Activated CD8-positive, alpha-beta T cell treated with anti-CD3 and anti-CD28 coated beads for 36 hours (primary cell): ENCODE measurements at regions not wholly inside any gene's neighbourhood (a gene's known extent, or its start where the extent isn't known, plus 50 kb on each side); places are given as distances from the start of the nearest gene placed in this dataset.

Experiments
- ATAC-seq: fragments of 200-7000 bp; cut with Tn5 transposase; one replicate; pipeline ENCODE4 v1.10.0; 2021; ENCODE audit warnings: mild to moderate bottlenecking, moderate library complexity
- CTCF ChIA-PET: fragments of 350-600 bp; sonication (Branson Sonifier 250); formaldehyde crosslinking; loops from one replicate; lab custom pipeline; 2021; ENCODE audit warnings: antibody characterized with exemption; lab: Charles Lee
- POLR2A ChIA-PET: fragments of 350-600 bp; sonication (Branson Sonifier 250); formaldehyde crosslinking; loops from one replicate; lab custom pipeline; 2021; ENCODE audit warnings: antibody characterized with exemption; lab: Charles Lee
- DNase-seq: peaks from one replicate; pipeline ENCODE4 v3.0.0-alpha.2; 2020
- H3K27ac Mint-ChIP-seq: one replicate; pipeline ENCODE4 v1.8.0; 2021; ENCODE audit warnings: mild to moderate bottlenecking, mixed read lengths
- H3K27me3 Mint-ChIP-seq: one replicate; pipeline ENCODE4 v1.8.0; 2021; ENCODE audit warnings: mixed read lengths
- H3K36me3 Mint-ChIP-seq: one replicate; pipeline ENCODE4 v1.8.0; 2021; ENCODE audit warnings: low read depth, mixed read lengths
- H3K4me1 Mint-ChIP-seq: one replicate; pipeline ENCODE4 v1.8.0; 2021; ENCODE audit warnings: low read depth, mixed read lengths
- H3K4me3 Mint-ChIP-seq: one replicate; pipeline ENCODE4 v1.8.0; 2021; ENCODE audit warnings: mild to moderate bottlenecking, moderate library complexity, mixed read lengths
- H3K9me3 Mint-ChIP-seq: one replicate; pipeline ENCODE4 v1.8.0; 2021; ENCODE audit warnings: mixed read lengths
- CTCF ChIP-seq: fragments of 200-600 bp; IDR thresholded peaks from one replicate; pipeline ENCODE4 v1.8.0; 2022; ENCODE audit warnings: antibody characterized with exemption, mild to moderate bottlenecking
- intact Hi-C: fragments of 100-400 bp; cut with micrococcal nuclease; formaldehyde crosslinking; loops from one replicate; pipeline ENCODE4 v1.10.0; 2022

GRCh38 chr5:109917154-109917546, 227.4 kb downstream of the MAN2A1 start:
- peaks cover 2% of the 10 kb centered on the region for H3K9me3 Mint-ChIP-seq
- H3K4me3 Mint-ChIP-seq = no peak overlapping the region
- H3K27ac Mint-ChIP-seq = no peak overlapping the region
- DNase-seq (no peak), ATAC-seq (no peak)
- no peak for TF ChIP-seq CTCF
- ChIA-PET POLR2A (no interaction called here), CTCF (no interaction called here)
- intact Hi-C loops = no loop called here
- H3K36me3 Mint-ChIP-seq = no peaks in the 10 kb centered on the region
- H3K4me1 Mint-ChIP-seq = peaks cover 28% of the 10 kb centered on the region
- H3K27me3 Mint-ChIP-seq = no peaks in the 10 kb centered on the region

- ChIA-PET CTCF (no interaction called here), POLR2A (no interaction called here)
- Mint-ChIP-seq H3K27me3 (no peaks in the 10 kb centered on the region), H3K4me3 (no peak overlapping the region), H3K4me1 (peaks cover 31% of the 10 kb centered on the region), H3K36me3 (no peaks in the 10 kb centered on the region), H3K9me3 (peaks cover 2% of the 10 kb centered on the region), H3K27ac (no peak overlapping the region)
- no peak for TF ChIP-seq CTCF
- no peak for ATAC-seq
- no peak for DNase-seq
- intact Hi-C loops = no loop called here
These were observed 228.2 kb downstream of the MAN2A1 start for GRCh38 chr5:109917966-109918365.

GRCh38 chr5:109920736-109921135, 231.0 kb downstream of the MAN2A1 start:
- Mint-ChIP-seq H3K27me3 (no peaks in the 10 kb centered on the region), H3K9me3 (peaks cover 2% of the 10 kb centered on the region), H3K4me3 (no peak overlapping the region), H3K27ac (peak overlapping the region; percentile 27), H3K36me3 (no peaks in the 10 kb centered on the region), H3K4me1 (peaks cover 32% of the 10 kb centered on the region)
- no peak for DNase-seq
- no peak for ATAC-seq
- ChIA-PET CTCF (no interaction called here), POLR2A (no interaction called here)
- intact Hi-C loops = no loop called here
- TF ChIP-seq CTCF = no peak

GRCh38 chr5:109921735-109922380, 232.1 kb downstream of the MAN2A1 start:
- TF ChIP-seq CTCF = no peak
- DNase-seq = peak; percentile 67
- no peaks in the 10 kb centered on the region for H3K27me3 Mint-ChIP-seq
- ChIA-PET POLR2A (interaction anchor here (1.0 to 1.6 kb wide), 2 partner anchors 229 to 232 kb away, joined by 4 to 6 read pairs; partner anchors contain the start of gene MAN2A1), CTCF (interaction anchor here (0.7 to 1.6 kb wide), 5 partner anchors 15 to 229 kb away, joined by 3 to 6 read pairs (median 4); no protein-coding TSS in a partner anchor)
- peak overlapping the region; percentile 86 for H3K27ac Mint-ChIP-seq
- H3K4me3 Mint-ChIP-seq = no peak overlapping the region
- H3K36me3 Mint-ChIP-seq = no peaks in the 10 kb centered on the region
- intact Hi-C loops = no loop called here
- peaks cover 2% of the 10 kb centered on the region for H3K9me3 Mint-ChIP-seq
- peaks cover 32% of the 10 kb centered on the region for H3K4me1 Mint-ChIP-seq
- ATAC-seq = peak; percentile 81

GRCh38 chr5:109922381-109922995, 232.8 kb downstream of the MAN2A1 start:
- DNase-seq = peak; percentile 40
- Mint-ChIP-seq H3K27me3 (no peaks in the 10 kb centered on the region), H3K36me3 (no peaks in the 10 kb centered on the region), H3K4me1 (peaks cover 32% of the 10 kb centered on the region), H3K4me3 (no peak overlapping the region), H3K27ac (peak overlapping the region; percentile 86), H3K9me3 (peaks cover 2% of the 10 kb centered on the region)
- intact Hi-C loops = no loop called here
- CTCF ChIA-PET = interaction anchor here (0.7 to 1.6 kb wide), 5 partner anchors 14 to 230 kb away, joined by 3 to 6 read pairs (median 4); no protein-coding TSS in a partner anchor
- ATAC-seq = peak; percentile 37
- POLR2A ChIA-PET = interaction anchor here (1.0 to 1.6 kb wide), 3 partner anchors 31 to 232 kb away, joined by 4 to 6 read pairs (median 4); partner anchors contain the start of gene MAN2A1
- TF ChIP-seq CTCF = no peak
